CD8-positive, alpha-beta memory T cell (primary cell): ENCODE measurements at regions not wholly inside any gene's neighbourhood (a gene's known extent, or its start where the extent isn't known, plus 50 kb on each side); places are given as distances from the start of the nearest gene placed in this dataset.
"Not testable (repeated sequence)": the region's sequence is repeated elsewhere in the genome, so short reads cannot be mapped to it uniquely, and the experiment has no call there.

Experiments used
- CTCF ChIA-PET: fragments of 350-600 bp; sonication (Branson Sonifier 250); formaldehyde crosslinking; loops from one replicate; lab custom pipeline; 2021; ENCODE audit warnings: antibody characterized with exemption; lab: Charles Lee
- POLR2A ChIA-PET: fragments of 350-600 bp; sonication (Branson Sonifier 250); formaldehyde crosslinking; loops from one replicate; lab custom pipeline; 2021; ENCODE audit warnings: antibody characterized with exemption; lab: Charles Lee
- DNase-seq, 5 donors: peaks; one replicate each; pipeline versions ENCODE4 v3.0.0 to v3.0.0-alpha.2; 2020 to 2022; ENCODE audit warnings: mixed read lengths in 1 of 5
- H3K27ac ChIP-seq: one replicate; pipeline ENCODE4 v1.7.0; 2013; ENCODE audit warnings: low read depth, mild to moderate bottlenecking, low read length, moderate library complexity
- H3K27me3 ChIP-seq: 2 replicates; pipeline ENCODE4 v1.7.0; 2013; ENCODE audit warnings: low read length, mild to moderate bottlenecking; ENCODE audit not compliant: insufficient read depth, poor library complexity, severe bottlenecking
- H3K36me3 ChIP-seq: 2 replicates; pipeline ENCODE4 v1.7.0; 2013; ENCODE audit warnings: mild to moderate bottlenecking, low read length, moderate library complexity; ENCODE audit not compliant: insufficient read depth
- H3K4me1 ChIP-seq: 2 replicates; pipeline ENCODE4 v1.7.0; 2013; ENCODE audit warnings: mild to moderate bottlenecking, low read length, moderate library complexity; ENCODE audit not compliant: insufficient read depth
- H3K4me3 ChIP-seq: 2 replicates; pipeline ENCODE4 v1.7.0; 2013; ENCODE audit warnings: mild to moderate bottlenecking, low read length
- H3K9me3 ChIP-seq: 2 replicates; pipeline ENCODE4 v1.7.0; 2013; ENCODE audit warnings: mild to moderate bottlenecking, low read length
- H3K27ac Mint-ChIP-seq, 8 donors: one replicate each; pipeline ENCODE4 v1.8.0; 2020 to 2021; ENCODE audit warnings: mixed read lengths in 8 of 8, mild to moderate bottlenecking in 6 of 8, inconsistent platforms in 3 of 8, moderate library complexity in 3 of 8
- H3K27me3 Mint-ChIP-seq, 2 donors: one replicate each; pipeline ENCODE4 v1.8.0; 2020 to 2021; ENCODE audit warnings: mixed read lengths in 2 of 2, mild to moderate bottlenecking in 1 of 2, moderate library complexity in 1 of 2
- H3K36me3 Mint-ChIP-seq, 3 donors: one replicate each; pipeline ENCODE4 v1.8.0; 2020 to 2021; ENCODE audit warnings: mixed read lengths in 3 of 3, inconsistent platforms in 1 of 3, mild to moderate bottlenecking in 1 of 3
- H3K4me1 Mint-ChIP-seq, 3 donors: one replicate each; pipeline ENCODE4 v1.8.0; 2020 to 2021; ENCODE audit warnings: mixed read lengths in 3 of 3, inconsistent platforms in 1 of 3, mild to moderate bottlenecking in 1 of 3
- H3K4me3 Mint-ChIP-seq, 7 donors: one replicate each; pipeline ENCODE4 v1.8.0; 2020 to 2021; ENCODE audit warnings: mixed read lengths in 7 of 7, mild to moderate bottlenecking in 6 of 7, moderate library complexity in 4 of 7, inconsistent platforms in 2 of 7
- H3K9me3 Mint-ChIP-seq, 5 donors: one replicate each; pipeline ENCODE4 v1.8.0; 2020 to 2022; ENCODE audit warnings: mixed read lengths in 5 of 5, mild to moderate bottlenecking in 3 of 5, moderate library complexity in 2 of 5, inconsistent platforms in 1 of 5

DNA sequence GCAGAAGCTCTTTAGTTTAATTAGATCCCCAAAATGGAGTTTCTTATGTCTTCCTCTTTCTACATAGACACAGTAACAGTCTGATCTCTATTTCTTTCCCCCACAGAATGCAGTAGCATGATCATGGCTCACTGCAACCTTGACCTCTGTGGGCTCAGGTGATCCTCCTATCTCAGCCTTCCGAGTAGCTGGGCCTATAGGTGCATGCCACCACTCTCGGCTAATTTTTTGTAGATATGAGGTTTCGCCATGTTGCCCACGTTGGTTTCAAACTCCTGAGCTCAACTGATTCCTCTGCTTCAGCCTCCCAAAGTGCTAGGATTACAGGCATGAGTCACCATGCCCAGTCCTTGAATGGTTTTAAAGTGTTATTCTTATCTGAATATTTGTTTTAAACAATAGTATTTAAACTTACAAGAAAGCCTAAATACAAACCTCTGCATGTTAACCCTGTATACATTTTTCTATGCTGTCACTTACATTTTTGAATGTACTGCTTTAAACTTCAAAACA is 120.6 kb downstream of the GOSR1 start:
- H3K27ac Mint-ChIP-seq, result no peak overlapping the region
- Histone ChIP-seq H3K27me3 (no peaks in the 10 kb centered on the region), H3K4me3 (no peak overlapping the region), H3K4me1 (no peaks in the 10 kb centered on the region), H3K9me3 (no peaks in the 10 kb centered on the region), H3K27ac (no peak overlapping the region), H3K36me3 (no peaks in the 10 kb centered on the region)
- DNase-seq, result no peak
- peaks cover 16 to 20% (median 17%) of the 10 kb centered on the region in 3 donors for H3K4me1 Mint-ChIP-seq
- CTCF ChIA-PET, result no interaction called here
- H3K27me3 Mint-ChIP-seq, result peaks cover 0 to 2% of the 10 kb centered on the region in 2 donors
- peaks cover 0 to 4% (median 0%) of the 10 kb centered on the region in 5 donors for H3K9me3 Mint-ChIP-seq
- H3K36me3 Mint-ChIP-seq, result peaks cover 0 to 6% (median 0%) of the 10 kb centered on the region in 3 donors
- POLR2A ChIA-PET, result no interaction called here
- no peak overlapping the region for H3K4me3 Mint-ChIP-seq

DNA sequence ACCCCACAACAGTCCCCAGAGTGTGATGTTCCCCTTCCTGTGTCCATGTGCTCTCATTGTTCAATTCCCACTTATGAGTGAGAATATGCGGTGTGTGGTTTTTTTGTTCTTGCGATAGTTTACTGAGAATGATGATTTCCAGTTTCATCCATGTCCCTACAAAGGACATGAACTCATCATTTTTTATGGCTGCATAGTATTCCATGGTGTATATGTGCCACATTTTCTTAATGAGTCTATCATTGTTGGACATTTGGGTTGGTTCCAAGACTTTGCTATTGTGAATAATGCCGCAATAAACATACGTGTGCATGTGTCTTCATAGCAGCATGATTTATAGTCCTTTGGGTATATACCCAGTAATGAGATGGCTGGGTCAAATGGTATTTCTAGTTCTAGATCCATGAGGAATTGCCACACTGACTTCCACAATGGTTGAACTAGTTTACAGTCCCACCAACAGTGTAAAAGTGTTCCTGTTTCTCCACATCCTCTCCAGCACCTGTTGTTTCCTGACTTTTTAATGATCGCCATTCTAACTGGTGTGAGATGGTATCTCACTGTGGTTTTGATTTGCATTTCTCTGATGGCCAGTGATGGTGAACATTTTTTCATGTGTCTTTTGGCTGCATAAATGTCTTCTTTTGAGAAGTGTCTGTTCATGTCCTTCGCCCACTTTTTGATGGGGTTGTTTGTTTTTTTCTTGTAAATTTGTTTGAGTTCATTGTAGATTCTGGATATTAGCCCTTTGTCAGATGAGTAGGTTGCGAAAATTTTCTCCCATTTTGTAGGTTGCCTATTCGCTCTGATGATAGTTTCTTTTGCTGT is 120.0 kb downstream of the GOSR1 start:
- H3K9me3 Mint-ChIP-seq, H3K4me1 ChIP-seq, H3K4me3 Mint-ChIP-seq, DNase-seq, H3K36me3 Mint-ChIP-seq, CTCF ChIA-PET, H3K4me3 ChIP-seq, H3K27me3 ChIP-seq, H3K27me3 Mint-ChIP-seq, H3K9me3 ChIP-seq, H3K27ac ChIP-seq, H3K36me3 ChIP-seq, POLR2A ChIA-PET, H3K27ac Mint-ChIP-seq: not testable (repeated sequence)
- peaks cover 9 to 16% (median 15%) of the 10 kb centered on the region in 3 donors for H3K4me1 Mint-ChIP-seq

DNA sequence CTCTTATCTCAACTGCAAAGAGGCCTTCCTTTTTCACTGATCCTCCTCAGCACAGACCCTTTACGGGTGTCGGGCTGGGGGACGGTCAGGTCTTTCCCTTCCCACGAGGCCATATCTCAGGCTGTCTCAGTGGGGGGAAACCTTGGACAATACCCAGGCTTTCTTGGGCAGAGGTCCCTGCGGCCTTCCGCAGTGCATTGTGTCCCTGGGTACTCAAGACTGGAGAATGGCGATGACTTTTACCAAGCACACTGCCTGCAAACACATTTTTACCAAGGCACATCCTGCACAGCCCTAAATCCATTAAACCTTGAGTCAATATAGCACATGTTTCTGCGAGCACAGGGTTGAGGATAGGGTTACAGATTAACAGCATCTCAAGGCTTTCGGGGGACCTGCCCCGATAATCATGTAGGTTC is 117.8 kb downstream of the GOSR1 start:
- H3K27me3 ChIP-seq, H3K36me3 ChIP-seq, H3K4me3 ChIP-seq, H3K4me1 Mint-ChIP-seq, H3K9me3 ChIP-seq, H3K9me3 Mint-ChIP-seq, H3K4me3 Mint-ChIP-seq, H3K4me1 ChIP-seq, DNase-seq, H3K27ac Mint-ChIP-seq, CTCF ChIA-PET, H3K27ac ChIP-seq, H3K36me3 Mint-ChIP-seq, POLR2A ChIA-PET: not testable (repeated sequence)
- H3K27me3 Mint-ChIP-seq, result peaks cover 2 to 13% of the 10 kb centered on the region in 2 donors

DNA sequence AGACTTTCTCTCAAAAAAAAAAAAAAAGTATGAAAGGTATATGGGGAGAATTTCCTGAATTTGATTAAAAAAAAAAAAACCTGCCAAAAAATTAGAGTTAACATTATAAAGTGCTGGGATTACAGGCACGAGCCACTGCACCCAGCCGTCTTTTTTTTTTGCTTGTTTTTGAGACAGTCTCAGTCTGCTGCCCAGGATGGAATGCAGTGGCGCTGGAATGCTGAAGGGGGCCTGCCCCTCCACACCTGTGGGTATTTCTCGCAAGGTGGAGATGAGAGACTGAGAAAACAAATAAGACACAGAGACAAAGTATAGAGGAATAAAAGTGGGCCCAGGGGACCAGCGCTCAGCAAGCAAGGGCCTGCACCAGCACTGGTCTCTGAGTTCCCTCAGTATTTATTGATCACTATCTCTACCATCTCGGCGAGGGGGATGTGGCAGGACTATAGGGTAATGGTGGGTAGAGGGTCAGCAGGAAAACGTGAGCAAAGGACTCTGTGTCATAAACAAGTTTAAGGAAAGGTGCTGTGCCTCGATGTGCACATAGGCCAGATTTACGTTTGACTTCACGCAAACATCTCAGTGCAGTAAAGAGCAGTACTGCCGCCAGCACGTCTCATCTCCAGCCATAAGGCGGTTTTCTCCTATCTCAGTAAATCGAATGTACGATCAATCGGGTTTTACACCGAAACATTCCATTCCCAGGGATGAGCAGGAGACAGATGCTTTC is 117.2 kb downstream of the GOSR1 start:
- H3K4me1 ChIP-seq, result no peaks in the 10 kb centered on the region
- no peaks in the 10 kb centered on the region for H3K9me3 ChIP-seq
- ChIA-PET POLR2A (no interaction called here), CTCF (no interaction called here)
- H3K36me3 ChIP-seq, result no peaks in the 10 kb centered on the region
- DNase-seq, result no peak
- no peak overlapping the region for H3K27ac ChIP-seq
- H3K4me3 ChIP-seq, result no peak overlapping the region
- no peaks in the 10 kb centered on the region for H3K36me3 Mint-ChIP-seq
- peaks cover 0 to 4% (median 0%) of the 10 kb centered on the region in 5 donors for H3K9me3 Mint-ChIP-seq
- no peak overlapping the region for H3K4me3 Mint-ChIP-seq
- no peak overlapping the region for H3K27ac Mint-ChIP-seq
- no peaks in the 10 kb centered on the region for H3K27me3 ChIP-seq
- peaks cover 2 to 13% of the 10 kb centered on the region in 2 donors for H3K27me3 Mint-ChIP-seq
- H3K4me1 Mint-ChIP-seq, result no peaks in the 10 kb centered on the region

DNA sequence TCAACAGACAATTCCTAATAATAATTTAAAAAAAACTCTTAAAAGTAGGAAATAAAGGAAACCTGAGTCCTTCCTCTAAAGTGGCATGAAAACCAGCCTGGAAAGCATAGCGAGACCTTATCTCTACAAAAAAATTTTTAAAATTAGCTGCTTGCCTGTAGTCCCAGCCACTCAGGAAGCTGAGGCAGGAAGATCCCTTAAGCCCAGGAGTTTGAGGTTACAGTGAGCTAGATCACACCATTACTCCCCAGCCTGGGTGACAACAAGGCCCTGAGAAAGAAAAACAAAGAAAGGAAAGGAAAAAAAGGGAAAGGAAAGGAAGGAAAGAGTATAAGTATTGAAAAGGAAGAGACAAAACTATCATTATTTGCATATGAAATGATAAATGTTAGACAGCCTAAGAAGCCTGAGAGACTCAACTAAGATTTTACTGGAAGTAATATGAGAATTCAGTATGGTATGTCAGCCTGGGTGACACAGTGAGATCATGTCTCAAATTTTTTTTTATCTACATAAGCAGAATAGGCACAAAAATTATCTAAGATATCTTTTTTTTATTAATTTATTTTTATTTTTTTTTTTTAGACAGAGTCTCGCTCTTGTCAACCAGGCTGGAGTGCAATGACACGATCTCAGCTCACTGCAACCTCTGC is 113.0 kb downstream of the GOSR1 start:
- CTCF ChIA-PET, result no interaction called here
- Mint-ChIP-seq H3K4me1 (no peaks in the 10 kb centered on the region), H3K36me3 (peaks cover 0 to 1% (median 0%) of the 10 kb centered on the region in 3 donors), H3K27ac (no peak overlapping the region), H3K4me3 (no peak overlapping the region), H3K9me3 (peaks cover 0 to 2% (median 0%) of the 10 kb centered on the region in 5 donors), H3K27me3 (peaks cover 2 to 13% of the 10 kb centered on the region in 2 donors)
- Histone ChIP-seq H3K36me3 (no peaks in the 10 kb centered on the region), H3K4me3 (no peak overlapping the region), H3K27me3 (no peaks in the 10 kb centered on the region), H3K9me3 (no peaks in the 10 kb centered on the region), H3K4me1 (no peaks in the 10 kb centered on the region), H3K27ac (no peak overlapping the region)
- POLR2A ChIA-PET, result no interaction called here
- DNase-seq, result no peak

DNA sequence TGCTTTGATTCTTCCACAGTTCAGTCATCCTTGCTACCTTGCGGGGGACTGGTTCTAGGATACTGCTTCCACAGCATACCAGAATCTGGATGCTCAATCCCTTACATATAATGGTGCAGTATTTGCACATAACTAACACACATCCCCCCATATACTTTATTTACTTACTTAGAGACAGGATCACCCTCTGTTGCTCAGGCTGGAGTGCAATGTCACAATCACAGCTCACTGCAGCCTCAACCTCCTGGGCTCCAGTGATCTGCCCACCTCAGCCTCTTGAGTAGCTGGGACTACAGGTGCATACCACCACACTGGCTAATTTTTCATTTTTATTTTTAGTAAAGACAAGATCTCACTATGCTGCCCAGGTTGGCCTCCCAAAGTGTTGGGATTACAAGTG is 112.2 kb downstream of the GOSR1 start:
- Mint-ChIP-seq H3K4me3 (no peak overlapping the region), H3K9me3 (peaks cover 0 to 2% (median 0%) of the 10 kb centered on the region in 5 donors), H3K4me1 (no peaks in the 10 kb centered on the region), H3K27ac (no peak overlapping the region), H3K36me3 (peaks cover 0 to 9% (median 1%) of the 10 kb centered on the region in 3 donors), H3K27me3 (peaks cover 7 to 16% of the 10 kb centered on the region in 2 donors)
- ChIA-PET POLR2A (no interaction called here), CTCF (no interaction called here)
- H3K27ac ChIP-seq, result no peak overlapping the region
- H3K4me3 ChIP-seq, result no peak overlapping the region
- DNase-seq, result no peak
- no peaks in the 10 kb centered on the region for H3K27me3 ChIP-seq
- H3K4me1 ChIP-seq, result no peaks in the 10 kb centered on the region
- no peaks in the 10 kb centered on the region for H3K9me3 ChIP-seq
- H3K36me3 ChIP-seq, result no peaks in the 10 kb centered on the region

DNA sequence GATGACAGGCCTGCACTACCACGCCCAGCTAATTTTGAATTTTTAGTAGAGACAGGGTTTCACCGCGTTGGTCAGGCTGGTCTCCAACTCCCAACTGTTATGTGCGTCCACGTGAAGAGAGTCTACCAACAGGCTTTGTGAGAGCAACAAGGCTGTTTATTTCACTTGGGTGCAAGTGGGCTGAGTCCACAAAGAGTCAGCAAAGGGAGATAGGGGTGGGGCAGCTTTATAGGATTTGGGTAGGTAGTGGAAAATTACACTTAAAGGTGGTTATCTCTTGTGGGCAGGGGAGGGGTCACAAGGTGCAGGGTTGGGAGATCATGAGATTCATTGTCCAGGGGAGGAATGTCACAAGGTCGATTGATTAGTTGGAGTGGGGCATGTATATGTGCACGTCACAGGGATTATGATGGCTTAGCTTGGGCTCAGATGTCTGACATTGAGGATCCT is 111.6 kb downstream of the GOSR1 start:
- Mint-ChIP-seq H3K27me3 (peaks cover 8 to 17% of the 10 kb centered on the region in 2 donors), H3K36me3 (peaks cover 0 to 9% (median 1%) of the 10 kb centered on the region in 3 donors), H3K4me3 (no peak overlapping the region), H3K4me1 (no peaks in the 10 kb centered on the region), H3K9me3 (peaks cover 0 to 2% (median 0%) of the 10 kb centered on the region in 5 donors), H3K27ac (no peak overlapping the region)
- ChIA-PET POLR2A (no interaction called here), CTCF (interaction anchor here (0.6 kb wide), 1 partner anchor 392 kb away, joined by 3 read pairs; no protein-coding TSS in a partner anchor)
- no peak for DNase-seq
- no peaks in the 10 kb centered on the region for H3K27me3 ChIP-seq
- no peak overlapping the region for H3K27ac ChIP-seq
- no peaks in the 10 kb centered on the region for H3K4me1 ChIP-seq
- no peaks in the 10 kb centered on the region for H3K36me3 ChIP-seq
- no peak overlapping the region for H3K4me3 ChIP-seq
- H3K9me3 ChIP-seq, result no peaks in the 10 kb centered on the region
